Erythroblast (primary cell): ENCODE measurements at regions not wholly inside any gene's neighbourhood (a gene's known extent, or its start where the extent isn't known, plus 50 kb on each side); places are given as distances from the start of the nearest gene placed in this dataset.
"Not testable (repeated sequence)": the region's sequence is repeated elsewhere in the genome, so short reads cannot be mapped to it uniquely, and the experiment has no call there.

Source experiments
- GATA1 ChIP-seq: IDR thresholded peaks from 2 replicates; pipeline ENCODE4 v1.6.1; 2011; ENCODE audit warnings: low read depth, mild to moderate bottlenecking, control low read depth, low read length, moderate library complexity
- POLR2A ChIP-seq: IDR thresholded peaks from 2 replicates; pipeline ENCODE4 v1.6.1; 2011; ENCODE audit warnings: mild to moderate bottlenecking, low read length

GRCh38 chr15:81791322-81791721 lies 254.5 kb downstream of the MEX3B start:
- not testable (repeated sequence) for TF ChIP-seq GATA1, POLR2A
